ENCODE measurements at regions not wholly inside any gene's neighbourhood (a gene's known extent, or its start where the extent isn't known, plus 50 kb on each side); places are given as distances from the start of the nearest gene placed in this dataset.
A peak's percentile ranks its signal among the peaks of the same experiment; 100 is the strongest.

- H3K36me3 ChIP-seq (ENCODE audit: control insufficient read depth, insufficient read depth, low read length, severe bottlenecking): no peaks in the 10 kb centered on the region
- no peak overlapping the region for H3K9ac ChIP-seq (ENCODE audit: low read length)
- no peak overlapping the region for H3K4me3 ChIP-seq (ENCODE audit: low read length)
- peaks cover 4% of the 10 kb centered on the region for H3K9me3 ChIP-seq (ENCODE audit: control insufficient read depth, low read length)
- no peaks in the 10 kb centered on the region for H3K27me3 ChIP-seq (replicated peaks; ENCODE audit: control insufficient read depth, insufficient read depth, low read length)
- no peak for DNase-seq (ENCODE audit: low read depth)
- no peaks in the 10 kb centered on the region for H3K4me1 ChIP-seq (ENCODE audit: control insufficient read depth, insufficient read depth, low read length)
Observed at GRCh38 chr7:4399121-4399520, 283.0 kb upstream of the FOXK1 start.

- H3K9ac ChIP-seq (ENCODE audit: low read length): no peak overlapping the region
- H3K9me3 ChIP-seq (ENCODE audit: control insufficient read depth, low read length): peaks cover 4% of the 10 kb centered on the region
- no peak for DNase-seq (ENCODE audit: low read depth)
- H3K4me3 ChIP-seq (ENCODE audit: low read length): no peak overlapping the region
- no peaks in the 10 kb centered on the region for H3K4me1 ChIP-seq (ENCODE audit: control insufficient read depth, insufficient read depth, low read length)
- no peaks in the 10 kb centered on the region for H3K27me3 ChIP-seq (replicated peaks; ENCODE audit: control insufficient read depth, insufficient read depth, low read length)
- no peaks in the 10 kb centered on the region for H3K36me3 ChIP-seq (ENCODE audit: control insufficient read depth, insufficient read depth, low read length, severe bottlenecking)
Observed at GRCh38 chr7:4399596-4399995, 282.5 kb upstream of the FOXK1 start.

GRCh38 chr7:4406288-4407058 is 275.6 kb upstream of the FOXK1 start:
- Histone ChIP-seq H3K4me1 (ENCODE audit: control insufficient read depth, insufficient read depth, low read length) (no peaks in the 10 kb centered on the region), H3K27me3 (replicated peaks; ENCODE audit: control insufficient read depth, insufficient read depth, low read length) (no peaks in the 10 kb centered on the region), H3K36me3 (ENCODE audit: control insufficient read depth, insufficient read depth, low read length, severe bottlenecking) (no peaks in the 10 kb centered on the region), H3K9ac (ENCODE audit: low read length) (no peak overlapping the region), H3K4me3 (ENCODE audit: low read length) (no peak overlapping the region), H3K9me3 (ENCODE audit: control insufficient read depth, low read length) (peaks cover 5% of the 10 kb centered on the region)
- no peak for DNase-seq (ENCODE audit: low read depth)

GRCh38 chr7:4409946-4410345 is 272.1 kb upstream of the FOXK1 start:
- H3K9me3 ChIP-seq (ENCODE audit: control insufficient read depth, low read length): peaks cover 13% of the 10 kb centered on the region
- no peaks in the 10 kb centered on the region for H3K36me3 ChIP-seq (ENCODE audit: control insufficient read depth, insufficient read depth, low read length, severe bottlenecking)
- H3K4me3 ChIP-seq (ENCODE audit: low read length): no peak overlapping the region
- no peak overlapping the region for H3K9ac ChIP-seq (ENCODE audit: low read length)
- no peak for DNase-seq (ENCODE audit: low read depth)
- H3K4me1 ChIP-seq (ENCODE audit: control insufficient read depth, insufficient read depth, low read length): no peaks in the 10 kb centered on the region
- no peaks in the 10 kb centered on the region for H3K27me3 ChIP-seq (replicated peaks; ENCODE audit: control insufficient read depth, insufficient read depth, low read length)

- DNase-seq (ENCODE audit: low read depth): no peak
- H3K4me3 ChIP-seq (ENCODE audit: low read length): peak overlapping the region; percentile 62
- no peaks in the 10 kb centered on the region for H3K27me3 ChIP-seq (replicated peaks; ENCODE audit: control insufficient read depth, insufficient read depth, low read length)
- H3K9ac ChIP-seq (ENCODE audit: low read length): no peak overlapping the region
- no peaks in the 10 kb centered on the region for H3K4me1 ChIP-seq (ENCODE audit: control insufficient read depth, insufficient read depth, low read length)
- no peaks in the 10 kb centered on the region for H3K36me3 ChIP-seq (ENCODE audit: control insufficient read depth, insufficient read depth, low read length, severe bottlenecking)
- peaks cover 17% of the 10 kb centered on the region for H3K9me3 ChIP-seq (ENCODE audit: control insufficient read depth, low read length)
Observed at GRCh38 chr7:4416396-4417056, 265.6 kb upstream of the FOXK1 start.

- Histone ChIP-seq H3K27me3 (replicated peaks; ENCODE audit: control insufficient read depth, insufficient read depth, low read length) (no peaks in the 10 kb centered on the region), H3K9me3 (ENCODE audit: control insufficient read depth, low read length) (peaks cover 19% of the 10 kb centered on the region), H3K36me3 (ENCODE audit: control insufficient read depth, insufficient read depth, low read length, severe bottlenecking) (no peaks in the 10 kb centered on the region), H3K4me3 (ENCODE audit: low read length) (no peak overlapping the region), H3K9ac (ENCODE audit: low read length) (no peak overlapping the region), H3K4me1 (ENCODE audit: control insufficient read depth, insufficient read depth, low read length) (no peaks in the 10 kb centered on the region)
- DNase-seq (ENCODE audit: low read depth): no peak
Observed at GRCh38 chr7:4428526-4428925, 253.6 kb upstream of the FOXK1 start.

GRCh38 chr7:4430227-4430626 is 251.9 kb upstream of the FOXK1 start:
- peaks cover 19% of the 10 kb centered on the region for H3K9me3 ChIP-seq (ENCODE audit: control insufficient read depth, low read length)
- H3K4me1 ChIP-seq (ENCODE audit: control insufficient read depth, insufficient read depth, low read length): no peaks in the 10 kb centered on the region
- no peak for DNase-seq (ENCODE audit: low read depth)
- H3K9ac ChIP-seq (ENCODE audit: low read length): no peak overlapping the region
- no peaks in the 10 kb centered on the region for H3K27me3 ChIP-seq (replicated peaks; ENCODE audit: control insufficient read depth, insufficient read depth, low read length)
- H3K36me3 ChIP-seq (ENCODE audit: control insufficient read depth, insufficient read depth, low read length, severe bottlenecking): no peaks in the 10 kb centered on the region
- H3K4me3 ChIP-seq (ENCODE audit: low read length): no peak overlapping the region

- H3K4me3 ChIP-seq (ENCODE audit: low read length): no peak overlapping the region
- no peak for DNase-seq (ENCODE audit: low read depth)
- H3K9ac ChIP-seq (ENCODE audit: low read length): no peak overlapping the region
- no peaks in the 10 kb centered on the region for H3K27me3 ChIP-seq (replicated peaks; ENCODE audit: control insufficient read depth, insufficient read depth, low read length)
- no peaks in the 10 kb centered on the region for H3K4me1 ChIP-seq (ENCODE audit: control insufficient read depth, insufficient read depth, low read length)
- peaks cover 18% of the 10 kb centered on the region for H3K9me3 ChIP-seq (ENCODE audit: control insufficient read depth, low read length)
- H3K36me3 ChIP-seq (ENCODE audit: control insufficient read depth, insufficient read depth, low read length, severe bottlenecking): no peaks in the 10 kb centered on the region
Observed at GRCh38 chr7:4434306-4434705, 247.8 kb upstream of the FOXK1 start.

GRCh38 chr7:4436361-4436895 is 245.7 kb upstream of the FOXK1 start:
- H3K9me3 ChIP-seq (ENCODE audit: control insufficient read depth, low read length): no peaks in the 10 kb centered on the region
- no peak for DNase-seq (ENCODE audit: low read depth)

GRCh38 chr7:4436936-4437335 is 245.2 kb upstream of the FOXK1 start:
- Histone ChIP-seq H3K4me3 (ENCODE audit: low read length) (no peak overlapping the region), H3K9ac (ENCODE audit: low read length) (no peak overlapping the region)

More at GRCh38 chr7:4436361-4436895, 245.7 kb upstream of the FOXK1 start:
- H3K4me1 ChIP-seq (ENCODE audit: control insufficient read depth, insufficient read depth, low read length): no peaks in the 10 kb centered on the region
- no peaks in the 10 kb centered on the region for H3K27me3 ChIP-seq (replicated peaks; ENCODE audit: control insufficient read depth, insufficient read depth, low read length)
- no peak overlapping the region for H3K4me3 ChIP-seq (ENCODE audit: low read length)
- no peak overlapping the region for H3K9ac ChIP-seq (ENCODE audit: low read length)
- no peaks in the 10 kb centered on the region for H3K36me3 ChIP-seq (ENCODE audit: control insufficient read depth, insufficient read depth, low read length, severe bottlenecking)

GRCh38 chr7:4437916-4438315 is 244.2 kb upstream of the FOXK1 start:
- H3K4me1 ChIP-seq (ENCODE audit: control insufficient read depth, insufficient read depth, low read length): no peaks in the 10 kb centered on the region
- no peaks in the 10 kb centered on the region for H3K36me3 ChIP-seq (ENCODE audit: control insufficient read depth, insufficient read depth, low read length, severe bottlenecking)
- H3K4me3 ChIP-seq (ENCODE audit: low read length): no peak overlapping the region
- no peaks in the 10 kb centered on the region for H3K27me3 ChIP-seq (replicated peaks; ENCODE audit: control insufficient read depth, insufficient read depth, low read length)
- DNase-seq (ENCODE audit: low read depth): no peak
- no peaks in the 10 kb centered on the region for H3K9me3 ChIP-seq (ENCODE audit: control insufficient read depth, low read length)
- no peak overlapping the region for H3K9ac ChIP-seq (ENCODE audit: low read length)

More at GRCh38 chr7:4436936-4437335, 245.2 kb upstream of the FOXK1 start:
- Histone ChIP-seq H3K4me1 (ENCODE audit: control insufficient read depth, insufficient read depth, low read length) (no peaks in the 10 kb centered on the region), H3K27me3 (replicated peaks; ENCODE audit: control insufficient read depth, insufficient read depth, low read length) (no peaks in the 10 kb centered on the region), H3K9me3 (ENCODE audit: control insufficient read depth, low read length) (no peaks in the 10 kb centered on the region), H3K36me3 (ENCODE audit: control insufficient read depth, insufficient read depth, low read length, severe bottlenecking) (no peaks in the 10 kb centered on the region)
- no peak for DNase-seq (ENCODE audit: low read depth)
